Common myeloid progenitor, CD34-positive (primary cell): ENCODE measurements at regions not wholly inside any gene's neighbourhood (a gene's known extent, or its start where the extent isn't known, plus 50 kb on each side); places are given as distances from the start of the nearest gene placed in this dataset.
"Not testable (repeated sequence)": the region's sequence is repeated elsewhere in the genome, so short reads cannot be mapped to it uniquely, and the experiment has no call there.

Experiments
- CTCF ChIA-PET: fragments of 350-600 bp; sonication (Branson Sonifier 250); formaldehyde crosslinking; loops from one replicate; lab custom pipeline; 2021; ENCODE audit warnings: antibody characterized with exemption; lab: Charles Lee
- POLR2A ChIA-PET: fragments of 350-600 bp; sonication (Branson Sonifier 250); formaldehyde crosslinking; loops from one replicate; lab custom pipeline; 2021; ENCODE audit warnings: antibody characterized with exemption; lab: Charles Lee
- DNase-seq, 3 donors: peaks; one replicate each; pipeline versions ENCODE4 v3.0.0 to v3.0.0-alpha.2; 2013
- H3K27ac ChIP-seq, 2 experiments: 1 replicate in 1 of 2; 2 replicates in 1 of 2; pipeline ENCODE4 v1.7.0; 2013; ENCODE audit warnings: inconsistent platforms in 2 of 2, low read length in 2 of 2, mild to moderate bottlenecking in 2 of 2, low read depth in 1 of 2, moderate library complexity in 1 of 2; ENCODE audit not compliant: severe bottlenecking in 2 of 2, insufficient read depth in 1 of 2, poor library complexity in 1 of 2
- H3K27me3 ChIP-seq, 5 experiments: replicated peaks in 2 of 5; 1 replicate in 3 of 5; 2 replicates in 2 of 5; pipeline versions ENCODE4 v1.6.1 to v1.7.0; 2013; ENCODE audit warnings: low read length in 4 of 5, mild to moderate bottlenecking in 2 of 5, moderate library complexity in 2 of 5, inconsistent platforms in 1 of 5; ENCODE audit not compliant: insufficient read depth in 5 of 5, control insufficient read depth in 4 of 5
- H3K36me3 ChIP-seq, 4 experiments: 1 replicate in 2 of 4; 2 replicates in 2 of 4; pipeline versions ENCODE4 v1.6.1 to v1.7.0; 2013; ENCODE audit warnings: low read length in 3 of 4, control low read depth in 1 of 4, mild to moderate bottlenecking in 1 of 4; ENCODE audit not compliant: control insufficient read depth in 4 of 4, insufficient read depth in 4 of 4
- H3K4me1 ChIP-seq, 4 experiments: 1 replicate in 3 of 4; 2 replicates in 1 of 4; pipeline versions ENCODE4 v1.6.1 to v1.7.1; 2013; ENCODE audit warnings: low read length in 3 of 4, mild to moderate bottlenecking in 3 of 4, control low read depth in 1 of 4, inconsistent platforms in 1 of 4, moderate library complexity in 1 of 4; ENCODE audit not compliant: control insufficient read depth in 4 of 4, insufficient read depth in 4 of 4; ENCODE audit errors: control extremely low read depth in 1 of 4
- H3K4me3 ChIP-seq, 7 experiments: 1 replicate in 4 of 7; 2 replicates in 3 of 7; pipeline versions ENCODE4 v1.5.1 to v1.7.0; 2013; ENCODE audit warnings: mild to moderate bottlenecking in 7 of 7, low read length in 6 of 7, moderate library complexity in 6 of 7, inconsistent platforms in 2 of 7, low read depth in 2 of 7, control low read depth in 1 of 7; ENCODE audit not compliant: insufficient read depth in 4 of 7, control insufficient read depth in 1 of 7; ENCODE audit errors: extremely low read depth in 1 of 7
- H3K9me3 ChIP-seq, 5 experiments: 1 replicate in 4 of 5; 2 replicates in 1 of 5; pipeline versions ENCODE4 v1.6.1 to v1.7.1; 2013; ENCODE audit warnings: low read length in 4 of 5, mild to moderate bottlenecking in 2 of 5, inconsistent platforms in 1 of 5, low read depth in 1 of 5, moderate library complexity in 1 of 5; ENCODE audit not compliant: control insufficient read depth in 4 of 5, insufficient read depth in 2 of 5; ENCODE audit errors: control extremely low read depth in 1 of 5
- WGBS: methylation state at CpG from one replicate; pipeline ENCODE4 v1.1.5; 2013; ENCODE audit not compliant: insufficient coverage; 5-methylcytosine and 5-hydroxymethylcytosine counted together

GRCh38 chr2:17136877-17137276, 381.4 kb downstream of the RAD51AP2 start:
- H3K36me3 ChIP-seq, result no peaks in the 10 kb centered on the region
- no peak for DNase-seq
- no peak overlapping the region for H3K4me3 ChIP-seq
- CTCF ChIA-PET, result interaction anchor here (0.6 kb wide), 1 partner anchor 12 kb away, joined by 3 read pairs; no protein-coding TSS in a partner anchor
- H3K4me1 ChIP-seq, result peaks cover 0 to 3% (median 0%) of the 10 kb centered on the region in 4 experiments
- WGBS, result 100% methylated on average over 2 of the region's 2 CpGs
- no peaks in the 10 kb centered on the region for H3K9me3 ChIP-seq
- no peak overlapping the region for H3K27ac ChIP-seq
- POLR2A ChIA-PET, result no interaction called here
- no peaks in the 10 kb centered on the region for H3K27me3 ChIP-seq

GRCh38 chr2:17136231-17136630, 382.0 kb downstream of the RAD51AP2 start:
- Histone ChIP-seq H3K27me3 (no peaks in the 10 kb centered on the region), H3K9me3 (no peaks in the 10 kb centered on the region), H3K27ac (no peak overlapping the region), H3K36me3 (no peaks in the 10 kb centered on the region), H3K4me3 (no peak overlapping the region), H3K4me1 (peaks cover 0 to 4% (median 0%) of the 10 kb centered on the region in 4 experiments)
- no CpG with 5 or more reads among the region's 3 CpGs for WGBS
- peak in 1 of 3 donors; percentile 27 for DNase-seq
- ChIA-PET CTCF (interaction anchor here (1.1 kb wide), 1 partner anchor 9 kb away, joined by 3 read pairs; no protein-coding TSS in a partner anchor), POLR2A (no interaction called here)

- H3K36me3 ChIP-seq, result no peaks in the 10 kb centered on the region
- CTCF ChIA-PET, result interaction anchor here (1.1 kb wide), 1 partner anchor 9 kb away, joined by 3 read pairs; no protein-coding TSS in a partner anchor
- DNase-seq, result no peak
Observed at GRCh38 chr2:17135619-17136018, 382.6 kb downstream of the RAD51AP2 start.

GRCh38 chr2:17133052-17133671, 385.1 kb downstream of the RAD51AP2 start:
- CTCF ChIA-PET, result no interaction called here
- peak; percentile 22 to 57 (median 37) for DNase-seq
- Histone ChIP-seq H3K27ac (no peak overlapping the region), H3K27me3 (no peaks in the 10 kb centered on the region), H3K9me3 (no peaks in the 10 kb centered on the region), H3K4me3 (no peak overlapping the region), H3K4me1 (peaks cover 0 to 4% (median 0%) of the 10 kb centered on the region in 4 experiments), H3K36me3 (no peaks in the 10 kb centered on the region)
- 71% methylated on average over 4 of the region's 6 CpGs for WGBS
- POLR2A ChIA-PET, result no interaction called here

More at GRCh38 chr2:17135619-17136018, 382.6 kb downstream of the RAD51AP2 start:
- no peak overlapping the region for H3K4me3 ChIP-seq
- no peaks in the 10 kb centered on the region for H3K27me3 ChIP-seq
- H3K4me1 ChIP-seq, result peaks cover 0 to 4% (median 0%) of the 10 kb centered on the region in 4 experiments
- WGBS, result 100% methylated on average over 1 of the region's 1 CpG
- POLR2A ChIA-PET, result no interaction called here
- no peak overlapping the region for H3K27ac ChIP-seq
- H3K9me3 ChIP-seq, result no peaks in the 10 kb centered on the region

- WGBS, result no CpG with 5 or more reads among the region's 3 CpGs
- H3K4me3 ChIP-seq, CTCF ChIA-PET, H3K9me3 ChIP-seq, POLR2A ChIA-PET, DNase-seq, H3K27me3 ChIP-seq, H3K27ac ChIP-seq, H3K36me3 ChIP-seq: not testable (repeated sequence)
- H3K4me1 ChIP-seq, result peaks cover 0 to 10% (median 2%) of the 10 kb centered on the region in 4 experiments
Observed at GRCh38 chr2:17130627-17131026, 387.6 kb downstream of the RAD51AP2 start.

- no peaks in the 10 kb centered on the region for H3K36me3 ChIP-seq
- ChIA-PET CTCF (interaction anchor here (4.1 kb wide), 1 partner anchor 23 kb away, joined by 21 read pairs; no protein-coding TSS in a partner anchor), POLR2A (no interaction called here)
- no peaks in the 10 kb centered on the region for H3K27me3 ChIP-seq
- WGBS, result 87% methylated on average over 3 of the region's 4 CpGs
- H3K27ac ChIP-seq, result no peak overlapping the region
- DNase-seq, result no peak
- H3K4me3 ChIP-seq, result no peak overlapping the region
- H3K4me1 ChIP-seq, result peaks cover 20 to 51% (median 35%) of the 10 kb centered on the region in 4 experiments
- no peaks in the 10 kb centered on the region for H3K9me3 ChIP-seq
Observed at GRCh38 chr2:17125989-17126620, 392.1 kb downstream of the RAD51AP2 start.
